Smooth muscle cell (in vitro differentiated cells): ENCODE measurements at regions not wholly inside any gene's neighbourhood (a gene's known extent, or its start where the extent isn't known, plus 50 kb on each side); places are given as distances from the start of the nearest gene placed in this dataset.

ENCODE experiments used
- DNase-seq: peaks from one replicate; lab custom pipeline; 2025; ENCODE audit not compliant: unreplicated experiment; lab: John Stamatoyannopoulos, UW
- H2AFZ ChIP-seq: fragments of 200-600 bp; sonication (generic); 2 replicates; pipeline ENCODE4 v1.6.0; 2016; ENCODE audit warnings: antibody characterized with exemption, low read depth, mild to moderate bottlenecking
- H3F3A ChIP-seq: fragments of 200-600 bp; sonication (generic); 2 replicates; pipeline ENCODE4 v1.6.0; 2017; ENCODE audit warnings: antibody characterized with exemption, low read depth
- H3K27ac ChIP-seq: fragments of 200-600 bp; sonication (generic); 2 replicates; pipeline ENCODE4 v1.5.1; 2016; ENCODE audit warnings: low read depth, mild to moderate bottlenecking
- H3K27me3 ChIP-seq: fragments of 200-600 bp; sonication (generic); 2 replicates; pipeline ENCODE4 v1.6.1; 2016; ENCODE audit warnings: low read depth, mild to moderate bottlenecking
- H3K36me3 ChIP-seq: fragments of 200-600 bp; sonication (generic); 2 replicates; pipeline ENCODE4 v1.5.1; 2016; ENCODE audit warnings: low read depth
- H3K4me1 ChIP-seq: fragments of 200-600 bp; sonication (generic); 2 replicates; pipeline ENCODE4 v1.5.1; 2016; ENCODE audit warnings: low read depth
- H3K4me2 ChIP-seq: fragments of 200-600 bp; sonication (generic); 2 replicates; pipeline ENCODE4 v1.6.0; 2016; ENCODE audit warnings: mild to moderate bottlenecking
- H3K4me3 ChIP-seq: fragments of 200-600 bp; sonication (generic); 2 replicates; pipeline ENCODE4 v1.5.1; 2016; ENCODE audit warnings: mild to moderate bottlenecking
- H3K79me2 ChIP-seq: fragments of 200-600 bp; sonication (generic); 2 replicates; pipeline ENCODE4 v1.6.0; 2016; ENCODE audit warnings: low read depth, mild to moderate bottlenecking
- H3K9ac ChIP-seq: fragments of 200-600 bp; sonication (generic); 2 replicates; pipeline ENCODE4 v1.6.0; 2016; ENCODE audit warnings: low read depth
- H3K9me3 ChIP-seq: fragments of 200-600 bp; sonication (generic); replicated peaks from 2 replicates; pipeline ENCODE4 v1.5.1; 2016; ENCODE audit warnings: low read depth
- H4K20me1 ChIP-seq: fragments of 200-600 bp; sonication (generic); 2 replicates; pipeline ENCODE4 v1.6.0; 2016; ENCODE audit warnings: low read depth
- CTCF ChIP-seq: fragments of 200-600 bp; sonication (generic); IDR thresholded peaks from 2 replicates; pipeline ENCODE4 v1.5.1; 2017; ENCODE audit warnings: borderline replicate concordance, mild to moderate bottlenecking, antibody characterized with exemption; ENCODE audit not compliant: insufficient read depth, poor library complexity, severe bottlenecking
- WGBS: methylation state at CpG from one replicate; pipeline ENCODE4 v1.1.7; 2016; ENCODE audit warnings: low lambda C conversion rate; 5-methylcytosine and 5-hydroxymethylcytosine counted together

GRCh38 chr5:60007729-60008128 lies 114.2 kb upstream of the PDE4D start:
- no peaks in the 10 kb centered on the region for H3F3A ChIP-seq
- H2AFZ ChIP-seq = no peak overlapping the region
- H3K4me2 ChIP-seq = no peak overlapping the region
- no peak overlapping the region for H3K9ac ChIP-seq
- no peaks in the 10 kb centered on the region for H4K20me1 ChIP-seq
- no peaks in the 10 kb centered on the region for H3K27me3 ChIP-seq
- H3K9me3 ChIP-seq = no peaks in the 10 kb centered on the region
- H3K79me2 ChIP-seq = no peaks in the 10 kb centered on the region
- no peaks in the 10 kb centered on the region for H3K36me3 ChIP-seq
- H3K27ac ChIP-seq = no peak overlapping the region
- no peaks in the 10 kb centered on the region for H3K4me1 ChIP-seq
- 62% methylated on average over 2 of the region's 2 CpGs for WGBS
- no peak for DNase-seq
- no peak overlapping the region for H3K4me3 ChIP-seq
- TF ChIP-seq CTCF = no peak

- WGBS = 47% methylated on average over 2 of the region's 2 CpGs
- no peak overlapping the region for H3K4me2 ChIP-seq
- no peaks in the 10 kb centered on the region for H4K20me1 ChIP-seq
- no peaks in the 10 kb centered on the region for H3F3A ChIP-seq
- H3K9ac ChIP-seq = peak overlapping the region; percentile 24
- no peak for DNase-seq
- H3K9me3 ChIP-seq = no peaks in the 10 kb centered on the region
- peak overlapping the region; percentile 73 for H3K27ac ChIP-seq
- H3K4me3 ChIP-seq = no peak overlapping the region
- no peaks in the 10 kb centered on the region for H3K27me3 ChIP-seq
- H3K36me3 ChIP-seq = no peaks in the 10 kb centered on the region
- H2AFZ ChIP-seq = no peak overlapping the region
- H3K4me1 ChIP-seq = peaks cover 5% of the 10 kb centered on the region
- H3K79me2 ChIP-seq = no peaks in the 10 kb centered on the region
- no peak for TF ChIP-seq CTCF
Measured at GRCh38 chr5:59999056-59999455, 105.5 kb upstream of the PDE4D start.

- no peak for DNase-seq
- no peak overlapping the region for H3K4me3 ChIP-seq
- H3F3A ChIP-seq = no peaks in the 10 kb centered on the region
- H3K4me1 ChIP-seq = no peaks in the 10 kb centered on the region
- no peak overlapping the region for H3K27ac ChIP-seq
- no peak overlapping the region for H3K9ac ChIP-seq
- H3K36me3 ChIP-seq = no peaks in the 10 kb centered on the region
- 79% methylated on average over 3 of the region's 3 CpGs for WGBS
- H2AFZ ChIP-seq = no peak overlapping the region
- no peaks in the 10 kb centered on the region for H3K9me3 ChIP-seq
- H3K79me2 ChIP-seq = no peaks in the 10 kb centered on the region
- H4K20me1 ChIP-seq = no peaks in the 10 kb centered on the region
- H3K27me3 ChIP-seq = no peaks in the 10 kb centered on the region
- TF ChIP-seq CTCF = no peak
- H3K4me2 ChIP-seq = no peak overlapping the region
Measured at GRCh38 chr5:59992206-59992605, 98.7 kb upstream of the PDE4D start.

- no peak overlapping the region for H3K4me3 ChIP-seq
- no peak for DNase-seq
Measured at GRCh38 chr5:59988396-59988795, 94.9 kb upstream of the PDE4D start.

More at GRCh38 chr5:59988396-59988795, 94.9 kb upstream of the PDE4D start:
- H3K9ac ChIP-seq = no peak overlapping the region
- H3K27me3 ChIP-seq = no peaks in the 10 kb centered on the region
- no peaks in the 10 kb centered on the region for H3K4me1 ChIP-seq
- no peak overlapping the region for H2AFZ ChIP-seq
- no peaks in the 10 kb centered on the region for H3K9me3 ChIP-seq
- no peak overlapping the region for H3K4me2 ChIP-seq
- no peaks in the 10 kb centered on the region for H3F3A ChIP-seq
- no peak for TF ChIP-seq CTCF
- H3K79me2 ChIP-seq = no peaks in the 10 kb centered on the region
- WGBS = 87% methylated on average over 7 of the region's 7 CpGs
- H3K27ac ChIP-seq = no peak overlapping the region
- H4K20me1 ChIP-seq = no peaks in the 10 kb centered on the region
- H3K36me3 ChIP-seq = no peaks in the 10 kb centered on the region
